Upper lobe of right lung (tissue), 1 donor: ENCODE measurements at regions not wholly inside any gene's neighbourhood (a gene's known extent, or its start where the extent isn't known, plus 50 kb on each side); places are given as distances from the start of the nearest gene placed in this dataset. TPM values are rescaled to one million over a fixed set of nuclear protein-coding genes. Genes with fewer than 3 reads are reported as not detected.

ENCODE experiments used
- ATAC-seq: fragments of 200-7000 bp; cut with Tn5 transposase; one replicate; pipeline ENCODE4 v1.9.1; 2020; ENCODE audit warnings: mild to moderate bottlenecking, moderate library complexity
- DNase-seq: peaks from one replicate; pipeline ENCODE4 v3.0.0-alpha.2; 2020
- H3K27ac ChIP-seq: fragments of 200-600 bp; one replicate; pipeline ENCODE4 v1.8.0; 2022
- H3K27me3 ChIP-seq: fragments of 200-600 bp; one replicate; pipeline ENCODE4 v1.8.0; 2022; ENCODE audit warnings: mild to moderate bottlenecking
- H3K36me3 ChIP-seq: fragments of 200-600 bp; one replicate; pipeline ENCODE4 v1.8.0; 2022
- H3K4me1 ChIP-seq: fragments of 200-600 bp; one replicate; pipeline ENCODE4 v1.8.0; 2022
- H3K4me3 ChIP-seq: fragments of 200-600 bp; one replicate; pipeline ENCODE4 v1.8.0; 2022; ENCODE audit warnings: mild to moderate bottlenecking
- H3K9me3 ChIP-seq: fragments of 200-600 bp; one replicate; pipeline ENCODE4 v1.8.0; 2022
- CTCF ChIP-seq: fragments of 200-600 bp; IDR thresholded peaks from one replicate; pipeline ENCODE4 v1.8.0; 2022; ENCODE audit warnings: antibody characterized with exemption
- intact Hi-C: fragments of 100-400 bp; cut with DNase I; formaldehyde crosslinking; loops from one replicate; pipeline ENCODE4 v1.11.0; 2022
- microRNA-seq: library from miRNA; unstranded; fragments of <30 nt; microRNA quantifications from one replicate; pipeline ENCODE4 v1.2.0, GENCODE V29; 2020; ENCODE audit warnings: borderline microRNAs expressed
- donor health status: DM: no; HTN: yes; CAD: no; lungs with severe emphysema.

DNA sequence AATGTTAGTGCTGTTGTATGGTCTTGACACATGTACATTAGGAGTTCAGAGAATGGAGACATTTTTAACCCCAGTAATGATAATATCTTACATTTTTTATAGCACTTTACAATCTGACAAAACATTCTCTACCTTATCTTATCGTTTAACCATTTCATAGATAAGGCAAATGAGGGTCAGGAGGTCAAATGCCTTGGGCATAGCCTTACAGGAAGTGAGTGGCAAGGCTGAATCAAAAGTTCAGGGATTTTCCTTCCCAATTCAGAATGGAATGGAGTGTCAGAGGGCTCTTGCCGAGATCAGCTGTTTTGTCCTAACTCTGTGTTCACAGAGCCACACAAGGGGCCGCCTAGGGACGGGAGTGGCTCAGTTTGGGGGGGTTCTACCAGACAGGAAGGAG, 57.6 kb upstream of the AK4 start:
- no peaks in the 10 kb centered on the region for H3K27me3 ChIP-seq
- intact Hi-C loops: no loop called here
- H3K36me3 ChIP-seq: no peaks in the 10 kb centered on the region
- ATAC-seq (no peak), DNase-seq (no peak)
- TF ChIP-seq CTCF: no peak
- no peak overlapping the region for H3K27ac ChIP-seq
- no peaks in the 10 kb centered on the region for H3K4me1 ChIP-seq
- H3K4me3 ChIP-seq: no peak overlapping the region
- H3K9me3 ChIP-seq: no peaks in the 10 kb centered on the region

GRCh38 chr1:65092691-65093090, 55.3 kb upstream of the AK4 start:
- no peak overlapping the region for H3K27ac ChIP-seq
- no peaks in the 10 kb centered on the region for H3K27me3 ChIP-seq
- H3K4me3 ChIP-seq: no peak overlapping the region
- intact Hi-C loops: no loop called here
- no peaks in the 10 kb centered on the region for H3K4me1 ChIP-seq
- no peaks in the 10 kb centered on the region for H3K36me3 ChIP-seq
- DNase-seq (no peak), ATAC-seq (no peak)
- no peak for TF ChIP-seq CTCF
- no peaks in the 10 kb centered on the region for H3K9me3 ChIP-seq

DNA sequence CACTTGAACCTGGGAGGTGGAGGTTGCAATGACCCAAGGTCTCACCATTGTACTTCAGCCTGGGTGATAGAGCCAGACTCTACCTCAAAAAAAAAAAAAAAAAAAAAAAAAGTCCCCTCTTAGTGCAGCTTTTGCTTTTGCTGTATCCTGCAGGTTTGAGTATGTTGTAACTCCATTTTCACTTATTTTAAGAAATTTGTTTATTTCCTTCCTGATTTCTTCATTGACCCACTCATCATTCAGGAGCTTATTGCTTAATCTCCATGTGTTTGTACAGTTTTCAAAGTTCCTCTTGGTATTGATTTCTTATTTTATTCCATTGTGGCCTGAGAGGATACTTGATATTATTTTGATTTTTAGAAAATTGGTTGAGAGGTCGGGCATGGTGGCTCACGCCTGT, 50.9 kb upstream of the AK4 start:
- DNase-seq (no peak), ATAC-seq (no peak)
- Histone ChIP-seq H3K36me3 (no peaks in the 10 kb centered on the region), H3K27me3 (no peaks in the 10 kb centered on the region), H3K4me1 (no peaks in the 10 kb centered on the region), H3K4me3 (no peak overlapping the region), H3K27ac (no peak overlapping the region), H3K9me3 (no peaks in the 10 kb centered on the region)
- no peak for TF ChIP-seq CTCF
- intact Hi-C loops: no loop called here

Small RNA genes in the stretch of these regions (microRNA-seq; reads per million reads assigned to microRNA genes)
- gene MIR101-1: 24.9 reads per million, percentile 48 among the genes with 10 or more reads in this experiment
- not detected for gene MIR3671
